ENCODE measurements at regions not wholly inside any gene's neighbourhood (a gene's known extent, or its start where the extent isn't known, plus 50 kb on each side); places are given as distances from the start of the nearest gene placed in this dataset.

DNA sequence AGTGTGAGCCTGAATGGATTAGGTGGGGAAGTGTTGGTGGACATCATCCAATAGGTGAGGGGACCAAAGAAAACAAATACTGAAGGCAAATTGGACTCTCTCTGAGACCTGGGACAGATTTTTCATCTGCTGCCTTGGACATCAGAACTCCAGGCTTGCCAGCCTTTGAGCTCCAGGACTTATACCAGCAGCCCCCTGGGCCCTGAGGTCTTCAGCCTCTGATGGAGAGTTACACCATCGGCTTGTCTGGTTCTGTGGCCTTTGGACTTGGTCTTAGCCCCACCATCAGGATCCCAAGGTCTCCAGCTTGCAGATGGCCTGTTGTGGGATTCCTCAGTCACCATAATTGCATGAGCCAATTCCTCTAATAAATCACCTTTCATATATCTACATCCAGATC is 80.8 kb upstream of the SLC8A3 start:
- no peaks in the 10 kb centered on the region for H3K9me3 ChIP-seq
- no peaks in the 10 kb centered on the region for H3K27me3 ChIP-seq
- H3K36me3 ChIP-seq, result no peaks in the 10 kb centered on the region
- 75 to 100% methylated on average over 1 of the region's 1 CpG for WGBS, 2 donors
- no peak overlapping the region for H3K27ac ChIP-seq
- H3K4me1 ChIP-seq, result no peaks in the 10 kb centered on the region
- TF ChIP-seq, protein P1, sequence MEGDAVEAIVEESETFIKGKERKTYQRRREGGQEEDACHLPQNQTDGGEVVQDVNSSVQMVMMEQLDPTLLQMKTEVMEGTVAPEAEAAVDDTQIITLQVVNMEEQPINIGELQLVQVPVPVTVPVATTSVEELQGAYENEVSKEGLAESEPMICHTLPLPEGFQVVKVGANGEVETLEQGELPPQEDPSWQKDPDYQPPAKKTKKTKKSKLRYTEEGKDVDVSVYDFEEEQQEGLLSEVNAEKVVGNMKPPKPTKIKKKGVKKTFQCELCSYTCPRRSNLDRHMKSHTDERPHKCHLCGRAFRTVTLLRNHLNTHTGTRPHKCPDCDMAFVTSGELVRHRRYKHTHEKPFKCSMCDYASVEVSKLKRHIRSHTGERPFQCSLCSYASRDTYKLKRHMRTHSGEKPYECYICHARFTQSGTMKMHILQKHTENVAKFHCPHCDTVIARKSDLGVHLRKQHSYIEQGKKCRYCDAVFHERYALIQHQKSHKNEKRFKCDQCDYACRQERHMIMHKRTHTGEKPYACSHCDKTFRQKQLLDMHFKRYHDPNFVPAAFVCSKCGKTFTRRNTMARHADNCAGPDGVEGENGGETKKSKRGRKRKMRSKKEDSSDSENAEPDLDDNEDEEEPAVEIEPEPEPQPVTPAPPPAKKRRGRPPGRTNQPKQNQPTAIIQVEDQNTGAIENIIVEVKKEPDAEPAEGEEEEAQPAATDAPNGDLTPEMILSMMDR (IDR thresholded peaks at IDR 0.05), result no peak
- TF ChIP-seq POLR2A (IDR thresholded peaks at IDR 0.05) (no peak), EP300 (IDR thresholded peaks at IDR 0.05) (no peak)
- no peak overlapping the region for H3K4me3 ChIP-seq
- DNase-seq (ENCODE audit: low spot score in 2 of 2), result no peak

DNA sequence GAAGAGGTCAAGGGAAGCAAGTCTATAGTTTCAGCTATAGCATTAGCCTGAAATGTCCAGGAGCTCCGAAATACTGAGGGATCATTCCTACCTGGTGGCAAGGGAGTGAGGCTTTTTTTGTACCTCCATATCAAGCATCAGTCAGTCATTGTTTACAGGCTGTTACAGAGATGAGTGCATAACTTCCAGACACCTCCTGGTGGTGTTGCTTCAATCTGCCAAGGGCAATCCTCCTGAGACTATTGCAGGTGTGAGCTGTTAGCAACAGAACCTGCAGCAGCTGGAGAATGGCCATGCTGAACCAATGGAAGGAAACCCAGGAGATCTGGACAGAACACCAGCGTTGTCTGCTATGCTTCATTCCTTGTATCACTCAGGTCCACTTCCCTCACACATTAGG is 80.0 kb upstream of the SLC8A3 start:
- TF ChIP-seq EP300 (IDR thresholded peaks at IDR 0.05), result no peak
- TF ChIP-seq, protein P1 (IDR thresholded peaks at IDR 0.05), result no peak
- TF ChIP-seq POLR2A (IDR thresholded peaks at IDR 0.05), result no peak
- no peak overlapping the region for H3K27ac ChIP-seq
- H3K9me3 ChIP-seq, result no peaks in the 10 kb centered on the region
- H3K36me3 ChIP-seq, result no peaks in the 10 kb centered on the region
- no peaks in the 10 kb centered on the region for H3K4me1 ChIP-seq
- H3K4me3 ChIP-seq, result no peak overlapping the region
- no peaks in the 10 kb centered on the region for H3K27me3 ChIP-seq
- DNase-seq (ENCODE audit: low spot score in 2 of 2), result no peak
- WGBS, 2 donors, result 73 to 78% methylated on average over 2 of the region's 2 CpGs

DNA sequence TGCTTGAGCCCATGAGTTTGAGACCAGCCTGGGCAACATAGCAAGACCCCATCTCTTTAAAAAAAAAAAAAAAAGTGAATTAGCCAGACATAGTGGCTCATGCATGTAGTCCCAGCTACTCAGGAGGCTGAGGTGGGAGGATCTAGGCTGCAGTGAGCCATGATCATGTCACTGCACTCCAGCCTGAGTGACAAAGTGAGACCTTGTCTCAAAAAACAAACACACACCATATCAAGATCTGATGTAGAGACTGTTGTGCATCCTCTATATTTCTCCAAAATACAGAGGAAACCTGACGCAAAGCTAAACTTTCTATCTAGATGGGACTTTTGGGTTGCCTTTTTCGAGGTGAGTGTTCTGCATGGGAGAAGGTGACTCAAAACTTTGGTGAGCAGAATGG is 77.4 kb upstream of the SLC8A3 start:
- 91 to 93% methylated on average over 2 of the region's 2 CpGs for WGBS, 2 donors
- TF ChIP-seq POLR2A (IDR thresholded peaks at IDR 0.05), result no peak
- TF ChIP-seq EP300 (IDR thresholded peaks at IDR 0.05), result no peak
- TF ChIP-seq, protein P1 (IDR thresholded peaks at IDR 0.05), result no peak
- Histone ChIP-seq H3K4me1 (no peaks in the 10 kb centered on the region), H3K4me3 (no peak overlapping the region), H3K9me3 (no peaks in the 10 kb centered on the region), H3K27ac (no peak overlapping the region), H3K27me3 (no peaks in the 10 kb centered on the region), H3K36me3 (no peaks in the 10 kb centered on the region)
- no peak for DNase-seq (ENCODE audit: low spot score in 2 of 2)

DNA sequence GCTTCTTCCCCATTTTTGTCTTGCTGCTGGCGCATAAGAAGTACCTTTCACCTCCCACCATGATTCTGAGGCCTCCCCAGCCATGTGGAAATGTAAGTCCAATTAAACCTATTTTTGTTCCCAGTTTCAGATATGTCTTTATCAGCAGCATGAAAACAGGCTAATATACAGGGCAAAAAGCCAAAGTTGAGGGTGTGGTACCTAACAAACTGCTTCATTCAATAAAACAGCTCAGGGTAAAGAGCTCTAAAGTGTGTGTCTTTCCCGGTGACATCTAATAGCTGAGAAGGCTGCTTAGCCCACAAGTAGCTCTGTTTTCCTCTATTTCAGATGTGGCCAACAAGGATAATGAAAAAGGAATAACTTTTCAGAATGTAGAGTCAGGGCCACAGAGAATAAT is 76.7 kb upstream of the SLC8A3 start:
- TF ChIP-seq, protein P1 (IDR thresholded peaks at IDR 0.05), result no peak
- TF ChIP-seq POLR2A (IDR thresholded peaks at IDR 0.05), result no peak
- no peak for TF ChIP-seq EP300 (IDR thresholded peaks at IDR 0.05)
- Histone ChIP-seq H3K9me3 (no peaks in the 10 kb centered on the region), H3K27ac (no peak overlapping the region), H3K27me3 (no peaks in the 10 kb centered on the region), H3K4me1 (no peaks in the 10 kb centered on the region), H3K36me3 (no peaks in the 10 kb centered on the region), H3K4me3 (no peak overlapping the region)
- no peak for DNase-seq (ENCODE audit: low spot score in 2 of 2)
- 74 to 75% methylated on average over 2 of the region's 2 CpGs for WGBS, 2 donors

DNA sequence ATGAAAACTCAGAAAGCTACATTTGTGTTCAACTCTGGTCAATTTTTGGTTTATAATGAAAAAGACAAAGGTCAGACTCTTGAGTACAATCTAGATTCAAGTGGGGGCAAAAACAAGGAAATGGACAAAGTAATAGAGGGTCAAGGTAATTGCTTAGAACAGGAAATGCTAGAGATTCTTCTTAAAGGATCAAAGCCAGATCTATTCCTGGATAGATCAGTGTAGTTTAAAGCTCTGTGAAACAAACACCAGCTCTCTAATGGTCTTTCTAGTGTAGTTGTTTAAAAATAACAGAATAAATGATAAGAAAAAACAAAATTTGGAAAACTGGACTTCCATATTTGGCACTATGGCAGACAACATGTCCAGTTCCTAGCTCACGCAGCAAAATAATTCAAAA is 70.7 kb upstream of the SLC8A3 start:
- TF ChIP-seq POLR2A (IDR thresholded peaks at IDR 0.05), result no peak
- no peak for TF ChIP-seq EP300 (IDR thresholded peaks at IDR 0.05)
- TF ChIP-seq, protein P1 (IDR thresholded peaks at IDR 0.05), result no peak

More for the DNA sequence above, 70.7 kb upstream of the SLC8A3 start:
- WGBS, 2 donors, result 92 to 98% methylated on average over 1 of the region's 1 CpG
- no peaks in the 10 kb centered on the region for H3K36me3 ChIP-seq
- peaks cover 0 to 3% (median 0%) of the 10 kb centered on the region in 4 donors for H3K4me1 ChIP-seq
- H3K9me3 ChIP-seq, result peaks cover 0 to 7% (median 0%) of the 10 kb centered on the region in 4 donors
- no peak overlapping the region for H3K27ac ChIP-seq
- H3K27me3 ChIP-seq, result peaks cover 0 to 31% of the 10 kb centered on the region in 2 donors
- no peak overlapping the region for H3K4me3 ChIP-seq
- no peak for DNase-seq (ENCODE audit: low spot score in 2 of 2)

All from tibial nerve (tissue), 4 donors.